ENCODE measurements at regions not wholly inside any gene's neighbourhood (a gene's known extent, or its start where the extent isn't known, plus 50 kb on each side); places are given as distances from the start of the nearest gene placed in this dataset.
A peak's percentile ranks its signal among the peaks of the same experiment; 100 is the strongest.

DNA sequence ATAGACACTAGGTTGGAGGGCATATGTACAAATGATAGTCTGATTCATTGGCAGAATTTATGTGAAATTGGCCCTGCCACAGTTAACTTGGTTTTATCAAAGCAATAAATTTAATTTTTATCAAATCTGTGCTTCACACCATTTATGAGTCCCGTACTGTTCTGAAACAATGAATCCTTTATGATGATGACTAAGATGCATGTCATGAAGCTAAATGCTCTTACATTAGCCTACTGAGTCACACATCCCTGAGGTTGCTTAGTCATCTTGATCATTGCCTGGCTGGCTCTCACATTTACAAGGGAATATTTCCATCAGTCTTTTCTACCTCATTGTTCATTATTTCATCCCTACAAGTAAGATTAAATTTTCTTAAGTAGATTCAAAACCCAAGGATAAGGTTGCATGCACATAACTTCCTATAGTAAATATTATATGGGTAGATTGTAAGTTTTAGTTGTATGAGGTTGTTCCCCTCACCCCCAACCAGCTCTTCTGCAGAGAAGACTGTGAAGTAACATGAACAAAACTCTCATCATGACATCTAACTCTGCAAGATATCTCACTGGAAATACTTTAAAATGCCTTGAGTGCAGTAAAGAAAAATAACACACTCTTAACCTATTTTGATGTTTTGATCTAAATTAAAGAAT, 170.7 kb downstream of the CYB561 start:
- Histone ChIP-seq H3K9me3 (peaks cover 11% of the 10 kb centered on the region; the same call in 2 of the 3 replicates), H3K4me1 (peaks cover 48% of the 10 kb centered on the region), H3K27ac (peak overlapping the region; percentile 69 to 80), H3K4me3 (no peak overlapping the region), H3K4me2 (peak overlapping the region; percentile 61)
- ATAC-seq (peak; percentile 99), DNase-seq (ENCODE audit: low read depth in 1 of 2, low spot score in 1 of 2) (peak; percentile 82 to 92), FAIRE-seq (peak; percentile 100)
- ChIA-PET CTCF (interaction anchor here (0.7 to 2.0 kb wide), 3 partner anchors 11 to 17 kb away, joined by 3 to 5 read pairs (median 5); no protein-coding TSS in a partner anchor), POLR2A (no interaction called here)
- 0% methylated on average over 1 of the region's 1 CpG for WGBS (ENCODE audit: missing lambda C conversion rate)
- no peak for TF ChIP-seq EHMT2 (IDR thresholded peaks at IDR 0.05; ENCODE audit: low read depth)
- TF ChIP-seq, protein P1, sequence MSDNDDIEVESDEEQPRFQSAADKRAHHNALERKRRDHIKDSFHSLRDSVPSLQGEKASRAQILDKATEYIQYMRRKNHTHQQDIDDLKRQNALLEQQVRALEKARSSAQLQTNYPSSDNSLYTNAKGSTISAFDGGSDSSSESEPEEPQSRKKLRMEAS (IDR thresholded peaks at IDR 0.05), result peak; percentile 34; the same call in 1 of the 2 replicates
- TF ChIP-seq, protein P2, sequence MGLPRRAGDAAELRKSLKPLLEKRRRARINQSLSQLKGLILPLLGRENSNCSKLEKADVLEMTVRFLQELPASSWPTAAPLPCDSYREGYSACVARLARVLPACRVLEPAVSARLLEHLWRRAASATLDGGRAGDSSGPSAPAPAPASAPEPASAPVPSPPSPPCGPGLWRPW (IDR thresholded peaks at IDR 0.05), result no peak
- TF ChIP-seq, protein P3, sequence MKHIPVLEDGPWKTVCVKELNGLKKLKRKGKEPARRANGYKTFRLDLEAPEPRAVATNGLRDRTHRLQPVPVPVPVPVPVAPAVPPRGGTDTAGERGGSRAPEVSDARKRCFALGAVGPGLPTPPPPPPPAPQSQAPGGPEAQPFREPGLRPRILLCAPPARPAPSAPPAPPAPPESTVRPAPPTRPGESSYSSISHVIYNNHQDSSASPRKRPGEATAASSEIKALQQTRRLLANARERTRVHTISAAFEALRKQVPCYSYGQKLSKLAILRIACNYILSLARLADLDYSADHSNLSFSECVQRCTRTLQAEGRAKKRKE (CRISPR knock-in tag; IDR thresholded peaks at IDR 0.05; ENCODE audit: low read depth), result no peak
- peak; percentile 25 to 82; a peak in 3 of 4 replicates for TF ChIP-seq CEBPB (IDR thresholded peaks at IDR 0.05)
- TF ChIP-seq MAFK (IDR thresholded peaks at IDR 0.05; ENCODE audit: partially characterized antibody), result peak; percentile 94
- peak; percentile 74; the same call in 1 of the 2 replicates for TF ChIP-seq GATA3 (IDR thresholded peaks at IDR 0.05; ENCODE audit: borderline replicate concordance)
- TF ChIP-seq, protein P4, sequence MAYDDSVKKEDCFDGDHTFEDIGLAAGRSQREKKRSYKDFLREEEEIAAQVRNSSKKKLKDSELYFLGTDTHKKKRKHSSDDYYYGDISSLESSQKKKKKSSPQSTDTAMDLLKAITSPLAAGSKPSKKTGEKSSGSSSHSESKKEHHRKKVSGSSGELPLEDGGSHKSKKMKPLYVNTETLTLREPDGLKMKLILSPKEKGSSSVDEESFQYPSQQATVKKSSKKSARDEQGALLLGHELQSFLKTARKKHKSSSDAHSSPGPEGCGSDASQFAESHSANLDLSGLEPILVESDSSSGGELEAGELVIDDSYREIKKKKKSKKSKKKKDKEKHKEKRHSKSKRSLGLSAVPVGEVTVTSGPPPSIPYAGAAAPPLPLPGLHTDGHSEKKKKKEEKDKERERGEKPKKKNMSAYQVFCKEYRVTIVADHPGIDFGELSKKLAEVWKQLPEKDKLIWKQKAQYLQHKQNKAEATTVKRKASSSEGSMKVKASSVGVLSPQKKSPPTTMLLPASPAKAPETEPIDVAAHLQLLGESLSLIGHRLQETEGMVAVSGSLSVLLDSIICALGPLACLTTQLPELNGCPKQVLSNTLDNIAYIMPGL (CRISPR knock-in tag; IDR thresholded peaks at IDR 0.05; ENCODE audit: borderline replicate concordance), result no peak
- no peak for TF ChIP-seq MYC (IDR thresholded peaks at IDR 0.05; ENCODE audit: borderline replicate concordance, low read length)
- no peak for TF ChIP-seq RARB (CRISPR knock-in tag; IDR thresholded peaks at IDR 0.05)
- peak; percentile 100 for TF ChIP-seq FOSL2 (IDR thresholded peaks at IDR 0.05)
- TF ChIP-seq FOSL2 (CRISPR knock-in tag; IDR thresholded peaks at IDR 0.05), result peak; percentile 99
- no peak for TF ChIP-seq HDAC2 (IDR thresholded peaks at IDR 0.05)
- no peak for TF ChIP-seq CBX8 (IDR thresholded peaks at IDR 0.05)
- TF ChIP-seq ZSCAN20 (CRISPR knock-in tag; IDR thresholded peaks at IDR 0.05), result no peak
- no peak for TF ChIP-seq SREBF2 (IDR thresholded peaks at IDR 0.05)
- 0 out of 2 replicates have a peak, but pooled peaks have one; percentile 25 for TF ChIP-seq HEYL (CRISPR knock-in tag; IDR thresholded peaks at IDR 0.05)
- no peak for TF ChIP-seq KDM1A (IDR thresholded peaks at IDR 0.05; ENCODE audit: low read depth)
- peak; percentile 75 to 78; a peak in 4 of 5 replicates for TF ChIP-seq JUN (IDR thresholded peaks at IDR 0.05)
- TF ChIP-seq SMC3 (IDR thresholded peaks at IDR 0.05), result no peak
- peak; percentile 99 for TF ChIP-seq JUNB (IDR thresholded peaks at IDR 0.05)
- no peak for TF ChIP-seq EHF (CRISPR knock-in tag; IDR thresholded peaks at IDR 0.05)
- TF ChIP-seq NFE2L2 (conservative IDR thresholded peaks at IDR 0.05; ENCODE audit: low read length), result peak; percentile 70; the same call in 1 of the 2 replicates
- no peak for TF ChIP-seq PHF8 (IDR thresholded peaks at IDR 0.05; ENCODE audit: borderline replicate concordance, low read depth)
- no peak for TF ChIP-seq NPAS2 (CRISPR knock-in tag; IDR thresholded peaks at IDR 0.05; ENCODE audit: borderline replicate concordance)
- peak; percentile 33 to 64; a peak in 2 of 5 replicates for TF ChIP-seq EP300 (IDR thresholded peaks at IDR 0.05)
- TF ChIP-seq FOXS1 (CRISPR knock-in tag; IDR thresholded peaks at IDR 0.05), result no peak

All from A549 (cell line).